GM12865 (cell line): ENCODE measurements at regions not wholly inside any gene's neighbourhood (a gene's known extent, or its start where the extent isn't known, plus 50 kb on each side); places are given as distances from the start of the nearest gene placed in this dataset.

Experiments
- DNase-seq: peaks from one replicate; pipeline ENCODE4 v3.0.0; 2010; ENCODE audit warnings: low read depth
- H3K4me3 ChIP-seq: 2 replicates; pipeline ENCODE4 v1.5.1; 2011; ENCODE audit warnings: mild to moderate bottlenecking, low read depth, low read length, control low read depth
- CTCF ChIP-seq: IDR thresholded peaks from 2 replicates; pipeline ENCODE4 v1.5.1; 2011; ENCODE audit warnings: low read length, control low read depth, low read depth, inconsistent platforms; ENCODE audit not compliant: insufficient read depth; ENCODE audit errors: missing control alignments

- no peak for DNase-seq
- H3K4me3 ChIP-seq = no peak overlapping the region
- no peak for TF ChIP-seq CTCF
Measured at GRCh38 chr14:58963873-58964597, 224.4 kb upstream of the DAAM1 start.

GRCh38 chr14:58964598-58964928 lies 223.9 kb upstream of the DAAM1 start:
- no peak for TF ChIP-seq CTCF
- H3K4me3 ChIP-seq = no peak overlapping the region
- no peak for DNase-seq

- DNase-seq = no peak
- TF ChIP-seq CTCF = no peak
Measured at GRCh38 chr14:58965601-58966000, 222.9 kb upstream of the DAAM1 start.

GRCh38 chr14:58966997-58967396 lies 221.5 kb upstream of the DAAM1 start:
- TF ChIP-seq CTCF = no peak
- DNase-seq = no peak
- no peak overlapping the region for H3K4me3 ChIP-seq

More at GRCh38 chr14:58965601-58966000, 222.9 kb upstream of the DAAM1 start:
- H3K4me3 ChIP-seq = no peak overlapping the region

GRCh38 chr14:58969951-58970751 lies 218.3 kb upstream of the DAAM1 start:
- peak; percentile 78 for DNase-seq
- H3K4me3 ChIP-seq = peak overlapping the region; percentile 13; the same call in 1 of the 2 replicates
- TF ChIP-seq CTCF = no peak

- H3K4me3 ChIP-seq = no peak overlapping the region
- TF ChIP-seq CTCF = no peak
- peak; percentile 21 for DNase-seq
Measured at GRCh38 chr14:58972233-58973017, 216.0 kb upstream of the DAAM1 start.
